Left lung (tissue), 4 donors: ENCODE measurements at regions not wholly inside any gene's neighbourhood (a gene's known extent, or its start where the extent isn't known, plus 50 kb on each side); places are given as distances from the start of the nearest gene placed in this dataset.

Experiments used
- ATAC-seq: fragments of 200-7000 bp; cut with Tn5 transposase; one replicate; pipeline ENCODE4 v1.9.1; 2020; ENCODE audit warnings: moderate library complexity
- DNase-seq, 4 donors: peaks; one replicate each; pipeline ENCODE4 v3.0.0-alpha.2; 2013 to 2020
- H3K27ac ChIP-seq, 2 donors: fragments of 200-600 bp; sonication (generic) in 1 of 2; one replicate each; pipeline versions ENCODE4 v1.5.0 to v1.8.0; 2020 to 2021
- H3K27me3 ChIP-seq, 2 donors: fragments of 200-600 bp; sonication (generic) in 1 of 2; one replicate each; pipeline versions ENCODE4 v1.5.0 to v1.8.0; 2020 to 2021
- H3K36me3 ChIP-seq, 2 donors: fragments of 200-600 bp; sonication (generic) in 1 of 2; one replicate each; pipeline versions ENCODE4 v1.5.0 to v1.8.0; 2020 to 2021
- H3K4me1 ChIP-seq, 2 donors: fragments of 200-600 bp; one replicate each; pipeline ENCODE4 v1.8.0; 2021
- H3K4me3 ChIP-seq, 2 donors: fragments of 200-600 bp; sonication (generic) in 1 of 2; one replicate each; pipeline versions ENCODE4 v1.5.0 to v1.8.0; 2020 to 2021; ENCODE audit warnings: mild to moderate bottlenecking in 1 of 2
- H3K9me3 ChIP-seq, 2 donors: fragments of 200-600 bp; sonication (generic) in 1 of 2; one replicate each; pipeline versions ENCODE4 v1.5.0 to v1.8.0; 2020 to 2021
- intact Hi-C, 2 donors: fragments of 100-400 bp; cut with DNase I; formaldehyde crosslinking; loops; one replicate each; pipeline versions ENCODE4 v1.11.2 to v1.14.2; 2022
- TF ChIP-seq, protein P1 (sequence below), 2 donors: fragments of 200-600 bp; sonication (generic) in 1 of 2; IDR thresholded peaks; one replicate each; pipeline versions ENCODE4 v1.5.0 to v1.8.0; 2021; ENCODE audit warnings: antibody characterized with exemption in 2 of 2
- donor health status: DM: no; HTN: yes; CAD: no.
- donor health status: DM: no; HTN: no; CAD: no.

DNA sequence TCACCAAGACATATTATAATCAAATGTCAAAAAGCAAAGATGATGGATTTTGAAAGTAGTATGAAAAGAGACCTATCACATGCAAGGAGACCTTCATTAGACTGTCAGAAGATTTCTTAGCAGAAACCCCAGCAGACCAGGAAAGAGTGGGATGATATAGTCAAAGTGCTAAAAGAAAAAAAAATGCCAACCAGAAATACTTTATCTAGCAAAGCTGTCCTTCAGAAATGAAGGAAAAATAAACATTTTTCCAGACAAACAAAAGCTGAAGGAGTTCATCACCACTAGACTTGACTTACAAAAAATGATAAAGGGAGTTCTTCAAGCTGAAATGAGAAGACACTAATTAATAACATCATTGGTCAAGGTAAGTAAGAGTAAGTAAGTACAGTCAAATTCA, 251.2 kb upstream of the SASH1 start:
- Histone ChIP-seq H3K36me3 (no peaks in the 10 kb centered on the region), H3K4me1 (no peaks in the 10 kb centered on the region), H3K27me3 (no peaks in the 10 kb centered on the region), H3K9me3 (peaks cover 0 to 32% of the 10 kb centered on the region in 2 donors), H3K4me3 (no peak overlapping the region), H3K27ac (no peak overlapping the region)
- no peak for DNase-seq
- ATAC-seq = no peak
- TF ChIP-seq, protein P1, sequence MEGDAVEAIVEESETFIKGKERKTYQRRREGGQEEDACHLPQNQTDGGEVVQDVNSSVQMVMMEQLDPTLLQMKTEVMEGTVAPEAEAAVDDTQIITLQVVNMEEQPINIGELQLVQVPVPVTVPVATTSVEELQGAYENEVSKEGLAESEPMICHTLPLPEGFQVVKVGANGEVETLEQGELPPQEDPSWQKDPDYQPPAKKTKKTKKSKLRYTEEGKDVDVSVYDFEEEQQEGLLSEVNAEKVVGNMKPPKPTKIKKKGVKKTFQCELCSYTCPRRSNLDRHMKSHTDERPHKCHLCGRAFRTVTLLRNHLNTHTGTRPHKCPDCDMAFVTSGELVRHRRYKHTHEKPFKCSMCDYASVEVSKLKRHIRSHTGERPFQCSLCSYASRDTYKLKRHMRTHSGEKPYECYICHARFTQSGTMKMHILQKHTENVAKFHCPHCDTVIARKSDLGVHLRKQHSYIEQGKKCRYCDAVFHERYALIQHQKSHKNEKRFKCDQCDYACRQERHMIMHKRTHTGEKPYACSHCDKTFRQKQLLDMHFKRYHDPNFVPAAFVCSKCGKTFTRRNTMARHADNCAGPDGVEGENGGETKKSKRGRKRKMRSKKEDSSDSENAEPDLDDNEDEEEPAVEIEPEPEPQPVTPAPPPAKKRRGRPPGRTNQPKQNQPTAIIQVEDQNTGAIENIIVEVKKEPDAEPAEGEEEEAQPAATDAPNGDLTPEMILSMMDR (IDR thresholded peaks at IDR 0.05) = no peak
- intact Hi-C loops = no loop called here

DNA sequence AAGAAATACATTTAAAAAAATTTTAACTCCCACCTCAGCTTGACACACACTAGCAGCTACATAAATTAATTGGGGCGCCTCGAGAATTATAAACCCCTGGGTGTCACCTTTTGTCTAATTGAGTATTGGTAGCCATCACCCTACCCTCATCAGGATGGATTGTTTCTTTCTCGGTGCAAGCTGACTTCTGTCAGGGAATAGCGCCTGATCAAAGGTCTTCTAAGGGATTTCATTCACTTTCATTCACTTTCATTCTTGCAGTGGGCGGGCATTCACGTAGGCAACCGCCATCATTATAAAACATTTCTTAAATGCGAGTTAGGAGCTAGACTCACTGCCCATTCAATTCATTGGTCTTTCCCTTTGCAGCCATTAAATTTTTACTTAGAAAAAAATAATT, 239.2 kb upstream of the SASH1 start:
- Histone ChIP-seq H3K4me3 (no peak overlapping the region), H3K27ac (no peak overlapping the region), H3K9me3 (no peaks in the 10 kb centered on the region), H3K36me3 (no peaks in the 10 kb centered on the region), H3K4me1 (no peaks in the 10 kb centered on the region), H3K27me3 (no peaks in the 10 kb centered on the region)
- no peak for DNase-seq
- TF ChIP-seq, protein P1 (IDR thresholded peaks at IDR 0.05) = no peak
- intact Hi-C loops = no loop called here
- no peak for ATAC-seq

DNA sequence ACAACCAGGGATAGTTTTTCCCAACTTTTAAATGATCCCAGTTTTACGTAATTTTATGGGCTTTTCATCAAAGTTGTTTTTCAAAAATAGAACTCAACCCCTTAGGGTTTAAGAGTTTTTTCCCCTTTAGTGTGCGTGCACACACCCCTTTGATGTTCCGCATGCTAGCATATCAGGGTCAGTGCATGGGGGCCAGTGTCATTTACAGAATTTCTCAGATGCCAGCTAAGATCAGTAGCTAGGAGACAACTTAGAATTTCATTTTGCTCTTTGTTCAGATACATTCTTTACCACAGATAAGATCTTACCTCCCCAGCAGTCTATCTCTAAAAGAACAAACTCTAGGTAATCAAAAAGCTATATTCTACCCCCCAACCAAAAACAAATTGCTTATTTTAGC, 238.5 kb upstream of the SASH1 start:
- TF ChIP-seq, protein P1 (IDR thresholded peaks at IDR 0.05) = no peak

DNA sequence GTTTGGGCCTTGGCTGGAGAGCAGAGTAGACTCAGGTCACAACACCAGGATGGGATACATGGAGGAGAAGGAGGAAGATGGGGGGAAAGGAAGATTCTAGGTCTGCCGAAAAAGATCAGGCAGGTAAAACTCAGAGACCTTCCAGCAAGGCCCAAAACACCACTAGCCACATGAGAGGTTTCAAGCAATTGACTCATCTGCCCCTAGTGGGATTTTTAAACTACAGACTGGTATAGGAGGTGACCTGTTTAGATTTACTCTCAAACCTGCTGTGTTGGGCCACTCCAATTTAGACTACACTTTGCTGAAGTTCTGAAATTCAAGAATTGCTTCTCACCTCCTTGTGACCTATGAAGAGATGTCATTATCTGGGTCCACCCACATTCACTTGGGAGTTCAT, 236.9 kb upstream of the SASH1 start:
- TF ChIP-seq, protein P1 (IDR thresholded peaks at IDR 0.05) = no peak
- Histone ChIP-seq H3K4me1 (no peaks in the 10 kb centered on the region), H3K27me3 (no peaks in the 10 kb centered on the region), H3K9me3 (no peaks in the 10 kb centered on the region), H3K27ac (no peak overlapping the region), H3K36me3 (no peaks in the 10 kb centered on the region), H3K4me3 (no peak overlapping the region)
- DNase-seq (no peak), ATAC-seq (no peak)
- intact Hi-C loops = no loop called here

More for the DNA sequence above, 238.5 kb upstream of the SASH1 start:
- intact Hi-C loops = no loop called here
- no peak for ATAC-seq
- no peak overlapping the region for H3K27ac ChIP-seq
- H3K27me3 ChIP-seq = no peaks in the 10 kb centered on the region
- DNase-seq = no peak
- no peak overlapping the region for H3K4me3 ChIP-seq
- H3K36me3 ChIP-seq = no peaks in the 10 kb centered on the region
- H3K4me1 ChIP-seq = no peaks in the 10 kb centered on the region
- H3K9me3 ChIP-seq = no peaks in the 10 kb centered on the region

DNA sequence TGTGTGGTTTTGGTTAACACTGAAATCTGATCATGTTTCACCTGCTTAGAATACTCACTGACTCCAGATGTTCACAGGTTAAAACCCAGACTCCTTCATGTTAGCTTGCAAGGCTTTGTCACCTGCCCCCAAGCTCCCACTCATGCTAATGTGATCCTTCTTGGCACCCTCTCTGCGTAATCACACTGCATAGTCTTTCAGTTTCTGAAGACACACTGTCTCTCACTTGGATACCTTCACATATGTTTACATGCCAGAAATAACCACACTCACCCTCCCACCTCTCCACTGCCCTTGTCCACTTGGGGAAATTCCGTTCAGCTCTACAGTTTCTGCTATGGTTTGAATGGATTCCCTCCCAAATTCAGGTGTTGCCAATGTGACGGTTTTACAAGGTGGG, 234.7 kb upstream of the SASH1 start:
- intact Hi-C loops = no loop called here
- DNase-seq (no peak), ATAC-seq (peak; percentile 67)

More for the DNA sequence above, 234.7 kb upstream of the SASH1 start:
- Histone ChIP-seq H3K27me3 (no peaks in the 10 kb centered on the region), H3K4me1 (no peaks in the 10 kb centered on the region), H3K4me3 (no peak overlapping the region), H3K36me3 (no peaks in the 10 kb centered on the region), H3K9me3 (no peaks in the 10 kb centered on the region), H3K27ac (no peak overlapping the region)
- TF ChIP-seq, protein P1 (IDR thresholded peaks at IDR 0.05) = no peak
